IMR-90 (cell line): ENCODE measurements at regions not wholly inside any gene's neighbourhood (a gene's known extent, or its start where the extent isn't known, plus 50 kb on each side); places are given as distances from the start of the nearest gene placed in this dataset.

Source experiments
- ATAC-seq: fragments of 200-7000 bp; cut with Tn5 transposase; 2 replicates; pipeline ENCODE4 v1.9.1; 2020; ENCODE audit warnings: low read depth, mild to moderate bottlenecking, moderate library complexity
- BruUV-seq: library from RNA; stranded (reverse); fragments of 400-500 nt; replicated peaks from 2 replicates; lab custom pipeline; 2021; lab: Mats Ljungman, UMichigan
- CTCF ChIA-PET: fragments of 300-600 bp; formaldehyde crosslinking; extraction: SDS; loops from one replicate; lab custom pipeline; 2021; ENCODE audit warnings: antibody characterized with exemption; lab: Yijun Ruan, JAX
- POLR2A ChIA-PET: fragments of 300-600 bp; sonication (Branson Sonifier 250); formaldehyde crosslinking; loops from one replicate; lab custom pipeline; 2022; ENCODE audit warnings: antibody characterized with exemption; ENCODE audit not compliant: unreplicated experiment; lab: Charles Lee
- DNase-seq: peaks from one replicate; pipeline ENCODE4 v3.0.0; 2013
- H2AFZ ChIP-seq: replicated peaks from 2 replicates; pipeline ENCODE3; 2013; ENCODE audit warnings: low read length, mild to moderate bottlenecking; ENCODE audit not compliant: poor library complexity
- H2AK5ac ChIP-seq: 2 replicates; pipeline ENCODE4 v1.6.1; 2013; ENCODE audit warnings: low read depth, low read length, inconsistent platforms
- H2AK9ac ChIP-seq: replicated peaks from 2 replicates; pipeline ENCODE3; 2013; ENCODE audit warnings: mild to moderate bottlenecking, low read depth, low read length, moderate library complexity; ENCODE audit not compliant: poor library complexity
- H2BK120ac ChIP-seq: 2 replicates; pipeline ENCODE4 v1.6.1; 2013; ENCODE audit warnings: low read depth, low read length, inconsistent platforms
- H2BK15ac ChIP-seq: 3 replicates; pipeline ENCODE4 v1.6.1; 2013; ENCODE audit warnings: low read depth, low read length, inconsistent platforms
- H2BK20ac ChIP-seq: 2 replicates; pipeline ENCODE4 v1.6.1; 2013; ENCODE audit warnings: low read depth, mild to moderate bottlenecking, inconsistent platforms, low read length, moderate library complexity
- H2BK5ac ChIP-seq: 2 replicates; pipeline ENCODE4 v1.6.1; 2013; ENCODE audit warnings: mild to moderate bottlenecking, low read depth, low read length, inconsistent platforms; ENCODE audit not compliant: poor library complexity, severe bottlenecking
- H3K14ac ChIP-seq: replicated peaks from 2 replicates; pipeline ENCODE4 v1.6.1; 2013; ENCODE audit warnings: low read depth, low read length, inconsistent platforms
- H3K18ac ChIP-seq: 2 replicates; pipeline ENCODE4 v1.6.1; 2013; ENCODE audit warnings: low read depth, low read length, control low read depth
- H3K23ac ChIP-seq: 2 replicates; pipeline ENCODE4 v1.6.1; 2013; ENCODE audit warnings: low read depth, low read length, inconsistent platforms
- H3K27ac ChIP-seq: 2 replicates; pipeline ENCODE4 v1.5.1; 2013; ENCODE audit warnings: mild to moderate bottlenecking, control low read depth, low read length; ENCODE audit not compliant: insufficient read depth
- H3K27me3 ChIP-seq: 2 replicates; pipeline ENCODE4 v1.6.1; 2013; ENCODE audit warnings: low read length; ENCODE audit not compliant: control insufficient read depth, insufficient read depth
- H3K36me3 ChIP-seq: 2 replicates; pipeline ENCODE4 v1.6.1; 2013; ENCODE audit warnings: low read length, mixed read lengths; ENCODE audit not compliant: control insufficient read depth, insufficient read depth
- H3K4ac ChIP-seq: 2 replicates; pipeline ENCODE4 v1.6.1; 2013; ENCODE audit warnings: low read depth, low read length, inconsistent platforms
- H3K4me1 ChIP-seq: 2 replicates; pipeline ENCODE4 v1.6.1; 2013; ENCODE audit warnings: low read length, mixed read lengths; ENCODE audit not compliant: control insufficient read depth, insufficient read depth
- H3K4me2 ChIP-seq: 2 replicates; pipeline ENCODE4 v1.6.1; 2013; ENCODE audit warnings: low read depth, mild to moderate bottlenecking, control low read depth, low read length, moderate library complexity
- H3K4me3 ChIP-seq: 2 replicates; pipeline ENCODE4 v1.5.1; 2013; ENCODE audit warnings: low read depth, mild to moderate bottlenecking, control low read depth, low read length, moderate library complexity; ENCODE audit not compliant: insufficient read depth
- H3K56ac ChIP-seq: 2 replicates; pipeline ENCODE4 v1.6.1; 2013; ENCODE audit warnings: low read length, inconsistent platforms; ENCODE audit not compliant: insufficient read depth; ENCODE audit errors: extremely low read depth
- H3K79me1 ChIP-seq, 2 experiments: 2 replicates each; pipeline ENCODE4 v1.6.1; 2013; ENCODE audit warnings: low read length in 2 of 2, inconsistent platforms in 1 of 2, low read depth in 1 of 2
- H3K9ac ChIP-seq: 2 replicates; pipeline ENCODE4 v1.6.1; 2013; ENCODE audit warnings: low read depth, low read length, control low read depth
- H3K9me1 ChIP-seq: 2 replicates; pipeline ENCODE4 v1.6.1; 2013; ENCODE audit warnings: low read length, inconsistent platforms; ENCODE audit not compliant: insufficient read depth
- H3K9me3 ChIP-seq: 2 replicates; pipeline ENCODE4 v1.6.1; 2013; ENCODE audit warnings: low read length; ENCODE audit not compliant: control insufficient read depth, insufficient read depth
- H4K20me1 ChIP-seq: 2 replicates; pipeline ENCODE4 v1.6.1; 2013; ENCODE audit warnings: low read length, inconsistent platforms; ENCODE audit not compliant: insufficient read depth
- H4K5ac ChIP-seq: 2 replicates; pipeline ENCODE4 v1.6.1; 2013; ENCODE audit warnings: mild to moderate bottlenecking, low read depth, low read length, control low read depth
- H4K8ac ChIP-seq, 2 experiments: 2 replicates each; pipeline ENCODE4 v1.6.1; 2013; ENCODE audit warnings: low read depth in 2 of 2, low read length in 2 of 2, control low read depth in 1 of 2, inconsistent platforms in 1 of 2
- H4K91ac ChIP-seq: 2 replicates; pipeline ENCODE4 v1.6.1; 2013; ENCODE audit warnings: low read depth, low read length, inconsistent platforms; ENCODE audit not compliant: insufficient read depth
- BHLHE40 ChIP-seq: fragments of 150-350 bp; IDR thresholded peaks from 2 replicates; pipeline ENCODE4 v1.6.1; 2016; ENCODE audit warnings: mild to moderate bottlenecking, low read depth, low read length
- CHD1 ChIP-seq: IDR thresholded peaks from 2 replicates; pipeline ENCODE4 v1.6.1; 2012; ENCODE audit warnings: low read depth, low read length, improper control_type of control experiment
- CTCF ChIP-seq: conservative IDR thresholded peaks from 2 replicates; pipeline ENCODE4 v1.5.1; 2012; ENCODE audit warnings: mild to moderate bottlenecking, low read depth, low read length, improper control_type of control experiment
- POLR2A ChIP-seq: IDR thresholded peaks from 2 replicates; pipeline ENCODE4 v1.6.1; 2012; ENCODE audit warnings: mild to moderate bottlenecking, low read depth, low read length
- RAD21 ChIP-seq: IDR thresholded peaks from 2 replicates; pipeline ENCODE4 v1.6.1; 2012; ENCODE audit warnings: low read length, improper control_type of control experiment
- RCOR1 ChIP-seq: IDR thresholded peaks from 2 replicates; pipeline ENCODE4 v1.6.1; 2012; ENCODE audit warnings: mild to moderate bottlenecking, low read length, improper control_type of control experiment; ENCODE audit not compliant: insufficient replicate concordance
- RFX5 ChIP-seq: IDR thresholded peaks from 2 replicates; pipeline ENCODE4 v1.8.0; 2012; ENCODE audit warnings: low read depth, mild to moderate bottlenecking, low read length, moderate library complexity
- SMC3 ChIP-seq: fragments of 150-350 bp; IDR thresholded peaks from 2 replicates; pipeline ENCODE4 v1.6.1; 2016; ENCODE audit warnings: low read depth, mild to moderate bottlenecking, antibody characterized with exemption, low read length, moderate library complexity
- WGBS, 2 experiments: methylation state at CpG; one replicate each; pipeline versions ENCODE4 v1.1.5 to v1.1.7; 2013; ENCODE audit warnings: missing lambda C conversion rate in 2 of 2; ENCODE audit not compliant: insufficient read length in 1 of 2; ENCODE audit errors: extremely low coverage in 2 of 2; 5-methylcytosine and 5-hydroxymethylcytosine counted together
- dilution Hi-C: fragments of 300-500 bp; cut with HindIII; formaldehyde crosslinking; loops from one replicate; pipeline ENCODE4 v1.14.3; 2018; ENCODE audit warnings: low sequenced_read_pairs; ENCODE audit not compliant: unreplicated experiment
- in situ Hi-C: fragments of 300-500 bp; cut with MboI; formaldehyde crosslinking; loops from 3 replicates; pipeline ENCODE4 v1.14.3; 2019; ENCODE audit warnings: low sequenced_read_pairs, inconsistent platforms, mixed read lengths
- intact Hi-C: fragments of 100-400 bp; cut with micrococcal nuclease; formaldehyde crosslinking; loops from 2 replicates; pipeline ENCODE4 v1.10.0; 2022
- TF ChIP-seq, protein P1 (sequence below): fragments of 150-350 bp; IDR thresholded peaks from 2 replicates; pipeline ENCODE4 v1.6.1; 2017; ENCODE audit warnings: mild to moderate bottlenecking, antibody characterized with exemption, low read length, low read depth

- intact Hi-C loops (no loop called here), dilution Hi-C loops (no loop called here), in situ Hi-C loops (no loop called here)
- DNase-seq (no peak), ATAC-seq (no peak)
- H4K5ac ChIP-seq, result no peak overlapping the region
- no peak for TF ChIP-seq RFX5
- no peak for TF ChIP-seq BHLHE40
- TF ChIP-seq, protein P1, sequence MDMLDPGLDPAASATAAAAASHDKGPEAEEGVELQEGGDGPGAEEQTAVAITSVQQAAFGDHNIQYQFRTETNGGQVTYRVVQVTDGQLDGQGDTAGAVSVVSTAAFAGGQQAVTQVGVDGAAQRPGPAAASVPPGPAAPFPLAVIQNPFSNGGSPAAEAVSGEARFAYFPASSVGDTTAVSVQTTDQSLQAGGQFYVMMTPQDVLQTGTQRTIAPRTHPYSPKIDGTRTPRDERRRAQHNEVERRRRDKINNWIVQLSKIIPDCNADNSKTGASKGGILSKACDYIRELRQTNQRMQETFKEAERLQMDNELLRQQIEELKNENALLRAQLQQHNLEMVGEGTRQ, result no peak
- TF ChIP-seq POLR2A, result no peak
- TF ChIP-seq SMC3, result no peak
- TF ChIP-seq RAD21, result no peak
- no peak for TF ChIP-seq CTCF
- no peak for TF ChIP-seq CHD1
- no peak for TF ChIP-seq RCOR1
- no peak overlapping the region for H3K14ac ChIP-seq
- ChIA-PET CTCF (no interaction called here), POLR2A (no interaction called here)
- no peaks in the 10 kb centered on the region for H4K20me1 ChIP-seq
- no peak overlapping the region for H3K4me3 ChIP-seq
- H2BK15ac ChIP-seq, result no peak overlapping the region
- no peaks in the 10 kb centered on the region for H3K4me1 ChIP-seq
- no peak overlapping the region for H2AK5ac ChIP-seq
- H3K9me1 ChIP-seq, result no peaks in the 10 kb centered on the region
- H3K36me3 ChIP-seq, result no peaks in the 10 kb centered on the region
- BruUV-seq, result no TSS peak
- H3K23ac ChIP-seq, result no peak overlapping the region
- no peak overlapping the region for H2BK5ac ChIP-seq
- no peak overlapping the region for H3K27ac ChIP-seq
- no peak overlapping the region for H3K56ac ChIP-seq
- WGBS, 2 experiments, result 40% methylated on average over 1 of the region's 7 CpGs; no CpG with 5 or more reads in 1 of the 2 experiments
- no peak overlapping the region for H3K18ac ChIP-seq
- no peaks in the 10 kb centered on the region for H3K79me1 ChIP-seq
- no peak overlapping the region for H2AFZ ChIP-seq
- H2BK20ac ChIP-seq, result no peak overlapping the region
- H4K8ac ChIP-seq, result no peak overlapping the region
- H3K9ac ChIP-seq, result no peak overlapping the region
- no peak overlapping the region for H4K91ac ChIP-seq
- peaks cover 2% of the 10 kb centered on the region; the same call in 1 of the 2 replicates for H3K9me3 ChIP-seq
- H2BK120ac ChIP-seq, result no peak overlapping the region
- no peak overlapping the region for H2AK9ac ChIP-seq
- H3K4me2 ChIP-seq, result no peak overlapping the region
- H3K27me3 ChIP-seq, result no peaks in the 10 kb centered on the region
- no peak overlapping the region for H3K4ac ChIP-seq
Observed at GRCh38 chr10:129184196-129184595, 282.8 kb upstream of the MGMT start.
